ENCODE measurements at regions not wholly inside any gene's neighbourhood (a gene's known extent, or its start where the extent isn't known, plus 50 kb on each side); places are given as distances from the start of the nearest gene placed in this dataset.

- TF ChIP-seq EZH2 (conservative IDR thresholded peaks at IDR 0.05; ENCODE audit: low read depth, low read length) (no peak), EP300 (IDR thresholded peaks at IDR 0.05; ENCODE audit: low read depth in 2 of 2, low read length in 2 of 2) (no peak), EP300 (CRISPR knock-in tag; IDR thresholded peaks at IDR 0.05; ENCODE audit: borderline replicate concordance) (no peak), MZF1 (CRISPR knock-in tag; IDR thresholded peaks at IDR 0.05; ENCODE audit: borderline replicate concordance) (no peak), CTCF (CRISPR knock-in tag; IDR thresholded peaks at IDR 0.05) (no peak), NR2C2 (CRISPR knock-in tag; IDR thresholded peaks at IDR 0.05; ENCODE audit: borderline replicate concordance) (no peak), ATF7 (IDR thresholded peaks at IDR 0.05) (0 out of 2 replicates have a peak, but pooled peaks have one; percentile 18), ATF7 (CRISPR knock-in tag; IDR thresholded peaks at IDR 0.05) (no peak), CEBPZ (IDR thresholded peaks at IDR 0.05; ENCODE audit: low read length) (no peak), MXD4 (CRISPR knock-in tag; IDR thresholded peaks at IDR 0.05) (no peak), HNF4A (CRISPR knock-in tag; IDR thresholded peaks at IDR 0.05) (no peak), MAFK (conservative IDR thresholded peaks at IDR 0.05 in 1 of 2, IDR thresholded peaks at IDR 0.05 in 1 of 2; ENCODE audit: low read length in 2 of 2) (no peak)
These were observed 1138.4 kb downstream of the TBL1XR1 start for GRCh38 chr3:176058856-176059255.
